Breast epithelium (tissue), 4 donors: ENCODE measurements at regions not wholly inside any gene's neighbourhood (a gene's known extent, or its start where the extent isn't known, plus 50 kb on each side); places are given as distances from the start of the nearest gene placed in this dataset.
A peak's percentile ranks its signal among the peaks of the same experiment; 100 is the strongest.

Experiments
- DNase-seq, 2 donors: peaks; one replicate each; pipeline ENCODE4 v3.0.0-alpha.2; 2019; ENCODE audit warnings: low spot score in 2 of 2
- H3K27ac ChIP-seq, 2 donors: fragments of 200-600 bp; sonication (generic) in 1 of 2; one replicate each; pipeline ENCODE4 v1.5.1; 2016 to 2019; ENCODE audit warnings: mild to moderate bottlenecking in 1 of 2
- H3K27me3 ChIP-seq, 2 donors: fragments of 200-600 bp; sonication (generic) in 1 of 2; one replicate each; pipeline versions ENCODE4 v1.5.1 to v1.6.0; 2017 to 2019; ENCODE audit warnings: control low read depth in 1 of 2, mild to moderate bottlenecking in 1 of 2
- H3K36me3 ChIP-seq: fragments of 200-600 bp; one replicate; pipeline ENCODE4 v1.5.1; 2019
- H3K4me1 ChIP-seq, 2 donors: fragments of 200-600 bp; sonication (generic); one replicate each; pipeline ENCODE4 v1.5.1; 2016 to 2019; ENCODE audit warnings: control low read depth in 1 of 2
- H3K4me3 ChIP-seq, 3 donors: fragments of 200-600 bp; sonication (generic); 1 replicate in 2 of 3; 2 replicates in 1 of 3; pipeline ENCODE4 v1.5.1; 2016 to 2019; ENCODE audit warnings: mild to moderate bottlenecking in 3 of 3, moderate library complexity in 2 of 3
- H3K9me3 ChIP-seq, 2 donors: fragments of 200-600 bp; sonication (generic) in 1 of 2; one replicate each; pipeline ENCODE4 v1.5.1; 2016 to 2019; ENCODE audit warnings: control low read depth in 1 of 2
- POLR2A ChIP-seq: fragments of 450-650 bp; IDR thresholded peaks from one replicate; pipeline ENCODE4 v1.6.1; 2016; ENCODE audit warnings: antibody characterized with exemption, mild to moderate bottlenecking, moderate library complexity
- POLR2AphosphoS5 ChIP-seq, 3 donors: sonication (generic); formaldehyde crosslinking; IDR thresholded peaks; one replicate each; pipeline ENCODE4 v1.6.1; 2017; ENCODE audit warnings: antibody characterized with exemption in 3 of 3
- intact Hi-C: fragments of 100-400 bp; cut with DNase I; formaldehyde crosslinking; loops from one replicate; pipeline ENCODE4 v1.15.1; 2023; ENCODE audit warnings: low total_unique reads
- TF ChIP-seq, protein P1 (sequence below), 3 donors: fragments of 450-650 bp; IDR thresholded peaks; one replicate each; pipeline ENCODE4 v1.5.1; 2016 to 2017; ENCODE audit warnings: antibody characterized with exemption in 3 of 3, mild to moderate bottlenecking in 3 of 3, moderate library complexity in 3 of 3

DNA sequence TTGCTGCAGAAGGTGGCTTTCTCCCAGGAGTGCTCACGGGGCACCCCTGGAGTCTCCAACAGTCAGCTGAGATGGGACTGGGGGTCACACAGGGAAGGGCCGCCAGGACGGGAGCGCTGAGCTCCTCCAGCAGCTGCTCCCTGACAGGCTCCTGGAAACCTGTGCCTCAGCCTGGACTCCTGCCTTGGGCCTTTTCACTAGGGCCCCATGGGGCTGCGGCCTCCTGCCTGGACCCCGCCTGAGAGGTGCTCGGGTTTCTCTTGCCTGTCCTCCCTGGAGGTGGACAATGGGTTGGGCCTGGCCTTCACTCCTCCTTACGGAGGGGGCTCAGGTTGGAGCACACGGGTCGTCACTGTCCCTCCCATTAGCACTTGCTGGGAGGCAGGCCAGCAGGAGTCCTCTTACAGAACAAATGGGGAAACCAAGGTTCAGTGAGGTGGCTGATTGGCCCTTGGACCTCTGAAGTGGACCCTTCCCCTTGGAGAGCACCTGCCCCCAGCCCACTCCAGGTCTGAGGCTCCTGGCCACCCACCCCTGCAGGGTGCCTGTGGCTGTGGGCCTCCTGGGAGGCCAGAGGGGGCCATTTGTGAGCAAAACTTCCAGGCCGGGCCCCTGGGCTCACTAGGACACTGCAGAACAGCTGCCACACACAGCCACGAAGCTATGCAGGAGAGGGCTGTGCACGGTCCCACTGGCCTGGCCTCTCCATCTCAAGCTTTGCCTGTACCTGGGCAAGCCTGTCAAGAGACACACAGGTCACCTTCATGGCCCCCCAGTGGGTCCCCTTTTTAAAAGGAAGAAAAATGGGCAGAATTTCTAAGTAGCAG, 57.1 kb upstream of the ODC1 start:
- Histone ChIP-seq H3K36me3 (no peaks in the 10 kb centered on the region), H3K4me1 (no peaks in the 10 kb centered on the region), H3K4me3 (no peak overlapping the region), H3K27ac (no peak overlapping the region), H3K9me3 (no peaks in the 10 kb centered on the region), H3K27me3 (peaks cover 0 to 5% of the 10 kb centered on the region in 2 donors)
- TF ChIP-seq POLR2A (no peak), POLR2AphosphoS5 (IDR thresholded peaks at IDR 0.05) (no peak)
- TF ChIP-seq, protein P1, sequence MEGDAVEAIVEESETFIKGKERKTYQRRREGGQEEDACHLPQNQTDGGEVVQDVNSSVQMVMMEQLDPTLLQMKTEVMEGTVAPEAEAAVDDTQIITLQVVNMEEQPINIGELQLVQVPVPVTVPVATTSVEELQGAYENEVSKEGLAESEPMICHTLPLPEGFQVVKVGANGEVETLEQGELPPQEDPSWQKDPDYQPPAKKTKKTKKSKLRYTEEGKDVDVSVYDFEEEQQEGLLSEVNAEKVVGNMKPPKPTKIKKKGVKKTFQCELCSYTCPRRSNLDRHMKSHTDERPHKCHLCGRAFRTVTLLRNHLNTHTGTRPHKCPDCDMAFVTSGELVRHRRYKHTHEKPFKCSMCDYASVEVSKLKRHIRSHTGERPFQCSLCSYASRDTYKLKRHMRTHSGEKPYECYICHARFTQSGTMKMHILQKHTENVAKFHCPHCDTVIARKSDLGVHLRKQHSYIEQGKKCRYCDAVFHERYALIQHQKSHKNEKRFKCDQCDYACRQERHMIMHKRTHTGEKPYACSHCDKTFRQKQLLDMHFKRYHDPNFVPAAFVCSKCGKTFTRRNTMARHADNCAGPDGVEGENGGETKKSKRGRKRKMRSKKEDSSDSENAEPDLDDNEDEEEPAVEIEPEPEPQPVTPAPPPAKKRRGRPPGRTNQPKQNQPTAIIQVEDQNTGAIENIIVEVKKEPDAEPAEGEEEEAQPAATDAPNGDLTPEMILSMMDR (IDR thresholded peaks at IDR 0.05) = no peak
- peak; percentile 13 to 35 for DNase-seq
- intact Hi-C loops = no loop called here

- H3K27me3 ChIP-seq = peaks cover 0 to 5% of the 10 kb centered on the region in 2 donors
- H3K4me1 ChIP-seq = no peaks in the 10 kb centered on the region
- H3K4me3 ChIP-seq = no peak overlapping the region
- peak; percentile 16 to 39 for DNase-seq
- H3K36me3 ChIP-seq = no peaks in the 10 kb centered on the region
- intact Hi-C loops = no loop called here
- TF ChIP-seq, protein P1 (IDR thresholded peaks at IDR 0.05) = no peak
- TF ChIP-seq POLR2AphosphoS5 (IDR thresholded peaks at IDR 0.05) (no peak), POLR2A (no peak)
- no peak overlapping the region for H3K27ac ChIP-seq
- H3K9me3 ChIP-seq = no peaks in the 10 kb centered on the region
Measured at GRCh38 chr2:10504370-10504993, 56.4 kb upstream of the ODC1 start.

GRCh38 chr2:10502803-10503107, 54.6 kb upstream of the ODC1 start:
- no peak for DNase-seq
- Histone ChIP-seq H3K36me3 (no peaks in the 10 kb centered on the region), H3K27me3 (peaks cover 0 to 5% of the 10 kb centered on the region in 2 donors), H3K4me3 (no peak overlapping the region), H3K9me3 (no peaks in the 10 kb centered on the region), H3K27ac (no peak overlapping the region), H3K4me1 (no peaks in the 10 kb centered on the region)
- TF ChIP-seq, protein P1 (IDR thresholded peaks at IDR 0.05) = no peak
- TF ChIP-seq POLR2AphosphoS5 (IDR thresholded peaks at IDR 0.05) = no peak
- intact Hi-C loops = no loop called here

- DNase-seq = peak in 1 of 2 donors; percentile 16
- no peaks in the 10 kb centered on the region for H3K9me3 ChIP-seq
- intact Hi-C loops = no loop called here
- peaks cover 0 to 5% of the 10 kb centered on the region in 2 donors for H3K27me3 ChIP-seq
- no peak overlapping the region for H3K4me3 ChIP-seq
- H3K36me3 ChIP-seq = no peaks in the 10 kb centered on the region
- no peak overlapping the region for H3K27ac ChIP-seq
- no peak for TF ChIP-seq POLR2A
- no peak for TF ChIP-seq POLR2AphosphoS5 (IDR thresholded peaks at IDR 0.05)
- TF ChIP-seq, protein P1 (IDR thresholded peaks at IDR 0.05) = no peak
- H3K4me1 ChIP-seq = no peaks in the 10 kb centered on the region
Measured at GRCh38 chr2:10501980-10502802, 54.1 kb upstream of the ODC1 start.
